ENCODE measurements at regions not wholly inside any gene's neighbourhood (a gene's known extent, or its start where the extent isn't known, plus 50 kb on each side); places are given as distances from the start of the nearest gene placed in this dataset.

GRCh38 chr21:24852610-24853195, 754.6 kb downstream of the MRPL39 start:
- Histone ChIP-seq H3K9ac (ENCODE audit: low read depth, low read length) (no peak overlapping the region), H3K36me3 (ENCODE audit: insufficient read depth, low read length) (no peaks in the 10 kb centered on the region), H3K27me3 (ENCODE audit: control insufficient read depth, insufficient read depth, low read length) (no peaks in the 10 kb centered on the region), H3K4me3 (ENCODE audit: low read length) (no peak overlapping the region), H3K4me2 (ENCODE audit: low read length) (no peak overlapping the region), H3K9me3 (replicated peaks; ENCODE audit: low read length) (peaks cover 4% of the 10 kb centered on the region), H3K4me1 (ENCODE audit: control insufficient read depth, insufficient read depth, low read length) (no peaks in the 10 kb centered on the region)

- H3K9ac ChIP-seq (ENCODE audit: low read depth, low read length) = no peak overlapping the region
- H3K27me3 ChIP-seq (ENCODE audit: control insufficient read depth, insufficient read depth, low read length) = no peaks in the 10 kb centered on the region
- no peaks in the 10 kb centered on the region for H3K36me3 ChIP-seq (ENCODE audit: insufficient read depth, low read length)
- H3K9me3 ChIP-seq (replicated peaks; ENCODE audit: low read length) = peaks cover 4% of the 10 kb centered on the region
- H3K4me1 ChIP-seq (ENCODE audit: control insufficient read depth, insufficient read depth, low read length) = no peaks in the 10 kb centered on the region
- no peak overlapping the region for H3K4me3 ChIP-seq (ENCODE audit: low read length)
- no peak overlapping the region for H3K4me2 ChIP-seq (ENCODE audit: low read length)
Measured at GRCh38 chr21:24850121-24850520, 757.2 kb downstream of the MRPL39 start.

GRCh38 chr21:24844671-24845070, 762.6 kb downstream of the MRPL39 start:
- H3K4me1 ChIP-seq (ENCODE audit: control insufficient read depth, insufficient read depth, low read length) = no peaks in the 10 kb centered on the region
- no peaks in the 10 kb centered on the region for H3K9me3 ChIP-seq (replicated peaks; ENCODE audit: low read length)
- no peak overlapping the region for H3K4me3 ChIP-seq (ENCODE audit: low read length)
- no peaks in the 10 kb centered on the region for H3K36me3 ChIP-seq (ENCODE audit: insufficient read depth, low read length)
- H3K9ac ChIP-seq (ENCODE audit: low read depth, low read length) = no peak overlapping the region
- H3K4me2 ChIP-seq (ENCODE audit: low read length) = no peak overlapping the region
- H3K27me3 ChIP-seq (ENCODE audit: control insufficient read depth, insufficient read depth, low read length) = no peaks in the 10 kb centered on the region

- no peaks in the 10 kb centered on the region for H3K36me3 ChIP-seq (ENCODE audit: insufficient read depth, low read length)
- no peak overlapping the region for H3K9ac ChIP-seq (ENCODE audit: low read depth, low read length)
- no peak overlapping the region for H3K4me3 ChIP-seq (ENCODE audit: low read length)
- H3K4me1 ChIP-seq (ENCODE audit: control insufficient read depth, insufficient read depth, low read length) = no peaks in the 10 kb centered on the region
- H3K4me2 ChIP-seq (ENCODE audit: low read length) = no peak overlapping the region
- H3K9me3 ChIP-seq (replicated peaks; ENCODE audit: low read length) = peaks cover 5% of the 10 kb centered on the region
- no peaks in the 10 kb centered on the region for H3K27me3 ChIP-seq (ENCODE audit: control insufficient read depth, insufficient read depth, low read length)
Measured at GRCh38 chr21:24840287-24840686, 767.0 kb downstream of the MRPL39 start.

- Histone ChIP-seq H3K9ac (ENCODE audit: low read depth, low read length) (no peak overlapping the region), H3K4me2 (ENCODE audit: low read length) (no peak overlapping the region), H3K4me3 (ENCODE audit: low read length) (no peak overlapping the region), H3K27me3 (ENCODE audit: control insufficient read depth, insufficient read depth, low read length) (no peaks in the 10 kb centered on the region), H3K36me3 (ENCODE audit: insufficient read depth, low read length) (no peaks in the 10 kb centered on the region), H3K4me1 (ENCODE audit: control insufficient read depth, insufficient read depth, low read length) (no peaks in the 10 kb centered on the region), H3K9me3 (replicated peaks; ENCODE audit: low read length) (no peaks in the 10 kb centered on the region)
Measured at GRCh38 chr21:24832961-24833360, 774.3 kb downstream of the MRPL39 start.

GRCh38 chr21:24829397-24829796, 777.9 kb downstream of the MRPL39 start:
- H3K4me3 ChIP-seq (ENCODE audit: low read length) = no peak overlapping the region
- no peak overlapping the region for H3K9ac ChIP-seq (ENCODE audit: low read depth, low read length)
- H3K9me3 ChIP-seq (replicated peaks; ENCODE audit: low read length) = no peaks in the 10 kb centered on the region
- H3K4me2 ChIP-seq (ENCODE audit: low read length) = no peak overlapping the region
- H3K4me1 ChIP-seq (ENCODE audit: control insufficient read depth, insufficient read depth, low read length) = no peaks in the 10 kb centered on the region
- H3K27me3 ChIP-seq (ENCODE audit: control insufficient read depth, insufficient read depth, low read length) = no peaks in the 10 kb centered on the region
- no peaks in the 10 kb centered on the region for H3K36me3 ChIP-seq (ENCODE audit: insufficient read depth, low read length)

- Histone ChIP-seq H3K36me3 (ENCODE audit: insufficient read depth, low read length) (no peaks in the 10 kb centered on the region), H3K9ac (ENCODE audit: low read depth, low read length) (no peak overlapping the region), H3K9me3 (replicated peaks; ENCODE audit: low read length) (peaks cover 4% of the 10 kb centered on the region), H3K27me3 (ENCODE audit: control insufficient read depth, insufficient read depth, low read length) (no peaks in the 10 kb centered on the region), H3K4me3 (ENCODE audit: low read length) (no peak overlapping the region), H3K4me1 (ENCODE audit: control insufficient read depth, insufficient read depth, low read length) (no peaks in the 10 kb centered on the region), H3K4me2 (ENCODE audit: low read length) (no peak overlapping the region)
Measured at GRCh38 chr21:24826822-24827221, 780.5 kb downstream of the MRPL39 start.

GRCh38 chr21:24825348-24825747, 781.9 kb downstream of the MRPL39 start:
- Histone ChIP-seq H3K4me3 (ENCODE audit: low read length) (no peak overlapping the region), H3K36me3 (ENCODE audit: insufficient read depth, low read length) (no peaks in the 10 kb centered on the region), H3K4me1 (ENCODE audit: control insufficient read depth, insufficient read depth, low read length) (no peaks in the 10 kb centered on the region), H3K4me2 (ENCODE audit: low read length) (no peak overlapping the region), H3K27me3 (ENCODE audit: control insufficient read depth, insufficient read depth, low read length) (no peaks in the 10 kb centered on the region), H3K9ac (ENCODE audit: low read depth, low read length) (no peak overlapping the region), H3K9me3 (replicated peaks; ENCODE audit: low read length) (peaks cover 4% of the 10 kb centered on the region)

- H3K9ac ChIP-seq (ENCODE audit: low read depth, low read length) = no peak overlapping the region
- no peak overlapping the region for H3K4me3 ChIP-seq (ENCODE audit: low read length)
- H3K9me3 ChIP-seq (replicated peaks; ENCODE audit: low read length) = peaks cover 4% of the 10 kb centered on the region
- no peaks in the 10 kb centered on the region for H3K4me1 ChIP-seq (ENCODE audit: control insufficient read depth, insufficient read depth, low read length)
- no peaks in the 10 kb centered on the region for H3K27me3 ChIP-seq (ENCODE audit: control insufficient read depth, insufficient read depth, low read length)
- no peaks in the 10 kb centered on the region for H3K36me3 ChIP-seq (ENCODE audit: insufficient read depth, low read length)
- H3K4me2 ChIP-seq (ENCODE audit: low read length) = no peak overlapping the region
Measured at GRCh38 chr21:24824209-24824608, 783.1 kb downstream of the MRPL39 start.

GRCh38 chr21:24823247-24823646, 784.0 kb downstream of the MRPL39 start:
- Histone ChIP-seq H3K4me1 (ENCODE audit: control insufficient read depth, insufficient read depth, low read length) (no peaks in the 10 kb centered on the region), H3K4me2 (ENCODE audit: low read length) (no peak overlapping the region), H3K9me3 (replicated peaks; ENCODE audit: low read length) (peaks cover 4% of the 10 kb centered on the region), H3K9ac (ENCODE audit: low read depth, low read length) (no peak overlapping the region), H3K27me3 (ENCODE audit: control insufficient read depth, insufficient read depth, low read length) (no peaks in the 10 kb centered on the region), H3K4me3 (ENCODE audit: low read length) (no peak overlapping the region), H3K36me3 (ENCODE audit: insufficient read depth, low read length) (no peaks in the 10 kb centered on the region)

- no peak overlapping the region for H3K4me3 ChIP-seq (ENCODE audit: low read length)
- no peaks in the 10 kb centered on the region for H3K4me1 ChIP-seq (ENCODE audit: control insufficient read depth, insufficient read depth, low read length)
- no peaks in the 10 kb centered on the region for H3K27me3 ChIP-seq (ENCODE audit: control insufficient read depth, insufficient read depth, low read length)
- H3K9me3 ChIP-seq (replicated peaks; ENCODE audit: low read length) = no peaks in the 10 kb centered on the region
- no peak overlapping the region for H3K4me2 ChIP-seq (ENCODE audit: low read length)
- no peaks in the 10 kb centered on the region for H3K36me3 ChIP-seq (ENCODE audit: insufficient read depth, low read length)
- no peak overlapping the region for H3K9ac ChIP-seq (ENCODE audit: low read depth, low read length)
Measured at GRCh38 chr21:24785033-24785432, 822.2 kb downstream of the MRPL39 start.

GRCh38 chr21:24781146-24781545, 826.1 kb downstream of the MRPL39 start:
- Histone ChIP-seq H3K4me1 (ENCODE audit: control insufficient read depth, insufficient read depth, low read length) (no peaks in the 10 kb centered on the region), H3K27me3 (ENCODE audit: control insufficient read depth, insufficient read depth, low read length) (no peaks in the 10 kb centered on the region), H3K4me3 (ENCODE audit: low read length) (no peak overlapping the region), H3K36me3 (ENCODE audit: insufficient read depth, low read length) (no peaks in the 10 kb centered on the region), H3K9me3 (replicated peaks; ENCODE audit: low read length) (peaks cover 3% of the 10 kb centered on the region), H3K9ac (ENCODE audit: low read depth, low read length) (no peak overlapping the region), H3K4me2 (ENCODE audit: low read length) (no peak overlapping the region)
